Hematopoietic multipotent progenitor cell treated with erythropoietin and hydrocortisone succinate and interleukin-3 and kit ligand, for 8 days (in vitro differentiated cells): ENCODE measurements at regions not wholly inside any gene's neighbourhood (a gene's known extent, or its start where the extent isn't known, plus 50 kb on each side); places are given as distances from the start of the nearest gene placed in this dataset.

ENCODE experiments used
- DNase-seq: peaks from one replicate; pipeline ENCODE4 v3.0.0-alpha.2; 2015

DNA sequence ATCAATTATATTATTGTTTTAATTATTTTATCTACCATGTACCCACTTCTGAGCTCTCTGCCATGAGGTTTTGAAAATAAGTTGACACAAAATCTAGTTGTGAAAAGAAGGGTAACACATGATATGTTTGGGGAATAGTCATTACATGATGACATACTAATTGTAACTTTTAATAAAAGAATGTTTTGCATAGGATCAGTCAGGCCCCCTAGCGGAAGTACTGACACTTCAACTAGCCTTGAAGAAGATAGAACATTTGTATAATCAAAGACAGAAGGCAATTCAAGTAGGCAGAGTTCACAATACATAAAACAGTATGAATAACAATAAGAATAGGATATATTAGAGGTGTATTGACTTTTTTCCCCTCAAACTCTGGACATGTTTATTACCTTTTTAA, 1191.0 kb upstream of the AGA start:
- DNase-seq: no peak

- no peak for DNase-seq
These were observed 1222.4 kb upstream of the AGA start for GRCh38 chr4:178664621-178665020.

DNA sequence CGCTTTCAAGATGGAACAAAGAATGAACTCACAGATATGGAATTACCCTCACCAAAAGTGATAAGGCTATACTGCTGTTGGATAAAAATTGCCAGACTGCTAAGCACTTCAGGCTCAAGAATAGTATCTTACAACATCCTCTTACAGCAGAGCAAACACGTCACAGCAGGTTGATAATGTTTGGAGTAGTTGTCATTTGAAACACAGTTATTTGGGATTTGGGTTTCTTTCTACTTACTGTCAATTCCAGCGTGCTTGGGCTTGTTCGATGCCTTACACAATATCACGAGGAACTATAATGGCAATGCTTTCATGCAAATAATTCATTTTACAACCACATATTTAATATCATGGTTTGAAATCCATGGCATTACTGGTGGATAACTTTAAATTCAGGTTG, 1223.7 kb upstream of the AGA start:
- DNase-seq: no peak

DNA sequence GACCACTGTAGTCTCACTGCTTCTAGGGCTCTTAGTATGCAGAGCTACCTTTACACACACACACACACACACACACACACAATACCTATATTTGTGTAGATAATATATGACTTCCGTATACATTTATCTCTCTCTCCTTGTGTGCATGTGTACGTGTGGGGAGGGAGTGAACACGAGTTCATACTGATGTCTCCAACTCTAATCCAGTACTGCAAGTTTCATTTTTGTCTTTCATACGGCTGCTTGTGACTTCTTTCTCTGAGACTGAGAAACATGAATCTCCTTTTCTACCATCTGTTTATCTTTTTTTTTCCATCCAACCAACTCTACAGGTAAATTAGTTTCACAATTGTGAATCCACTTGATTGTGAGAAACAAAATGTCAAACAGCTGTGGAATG, 1229.5 kb upstream of the AGA start:
- DNase-seq: no peak

GRCh38 chr4:178672512-178672911, 1230.3 kb upstream of the AGA start:
- DNase-seq: no peak

DNA sequence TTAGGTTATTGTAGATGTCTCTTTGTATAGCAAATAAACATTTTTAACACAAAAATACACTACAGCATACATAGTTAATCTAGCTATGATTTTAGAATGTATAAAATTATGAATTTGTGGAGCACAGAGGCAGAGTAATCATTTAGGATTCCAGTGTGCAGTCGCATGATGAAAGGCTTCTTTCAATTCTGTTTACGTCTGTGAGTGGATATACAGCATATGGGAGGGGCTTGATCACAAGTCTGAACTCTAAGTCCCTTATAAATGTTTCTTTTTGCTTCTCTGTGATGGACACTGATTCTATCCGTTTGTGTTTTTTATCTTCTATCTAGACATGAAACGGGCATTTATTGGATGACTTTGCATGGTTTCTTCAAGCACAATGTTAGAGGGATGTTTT, 1239.6 kb upstream of the AGA start:
- DNase-seq: no peak

DNA sequence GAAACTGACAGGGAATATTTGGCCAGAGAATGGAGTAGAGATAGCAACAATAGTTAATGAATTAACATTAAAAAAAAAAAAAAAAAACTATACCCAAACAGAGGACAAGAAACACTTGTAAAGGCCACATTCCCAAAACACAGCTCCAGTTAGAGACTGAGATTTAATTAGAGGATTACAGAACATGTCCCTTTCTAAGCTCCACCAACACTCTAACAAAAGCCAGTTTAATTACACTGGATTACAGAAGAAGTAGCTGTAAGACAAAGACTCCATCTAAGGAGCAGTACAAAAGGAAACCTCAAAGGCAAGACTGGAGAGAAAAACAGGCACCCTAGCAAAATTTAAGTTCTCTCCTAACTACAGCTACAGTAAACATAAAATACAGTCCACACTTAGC, 1247.7 kb upstream of the AGA start:
- no peak for DNase-seq

GRCh38 chr4:178693816-178694215, 1251.6 kb upstream of the AGA start:
- no peak for DNase-seq

GRCh38 chr4:178696515-178696914, 1254.3 kb upstream of the AGA start:
- no peak for DNase-seq

GRCh38 chr4:178712486-178712885, 1270.2 kb upstream of the AGA start:
- no peak for DNase-seq

DNA sequence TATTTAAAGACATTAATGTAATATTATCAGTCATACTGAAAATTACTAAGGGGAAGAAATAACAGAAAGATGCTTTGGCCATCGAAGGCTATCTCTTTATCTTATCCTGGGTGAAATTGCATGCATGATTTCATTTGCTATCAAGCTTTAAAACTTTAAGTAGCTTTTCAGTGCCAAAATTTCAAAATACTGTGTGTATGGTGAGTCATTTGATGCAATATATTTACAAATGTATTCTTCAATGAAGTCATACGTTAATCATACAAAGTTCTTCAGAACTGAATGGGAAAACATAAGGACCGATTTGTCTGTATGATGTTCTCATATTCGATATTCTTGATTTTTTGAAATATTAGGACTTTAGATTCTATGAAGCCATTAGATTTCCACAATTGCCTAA, 1295.8 kb upstream of the AGA start:
- DNase-seq: no peak

- DNase-seq: no peak
These were observed 1303.0 kb upstream of the AGA start for GRCh38 chr4:178745203-178745602.

DNA sequence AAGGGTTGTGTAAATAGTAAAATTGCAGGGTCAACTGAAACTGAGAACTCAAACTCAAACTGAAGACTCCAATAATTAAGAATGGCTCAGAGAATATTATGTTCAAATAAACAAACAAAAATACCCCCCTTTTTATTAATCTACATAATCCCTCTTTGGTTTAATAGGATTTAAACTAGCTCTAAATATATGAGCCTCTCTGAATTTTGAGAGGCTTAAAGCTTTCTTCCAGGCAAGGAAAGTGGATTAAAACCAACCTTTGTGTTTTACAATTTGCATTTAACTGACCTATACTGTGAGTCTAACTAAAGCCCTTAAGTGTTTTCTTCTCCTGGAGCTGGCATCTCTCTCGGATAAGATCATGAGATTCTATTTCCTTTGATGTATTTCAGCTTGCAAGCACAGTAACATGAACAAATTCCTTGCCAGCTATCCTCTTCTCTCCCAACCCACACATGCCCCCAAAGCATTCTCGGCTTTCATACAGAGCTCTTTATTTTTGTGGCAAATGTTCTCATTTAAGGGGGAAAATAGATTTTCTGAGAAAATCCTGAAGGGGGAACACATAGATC, 1310.8 kb upstream of the AGA start:
- no peak for DNase-seq

DNA sequence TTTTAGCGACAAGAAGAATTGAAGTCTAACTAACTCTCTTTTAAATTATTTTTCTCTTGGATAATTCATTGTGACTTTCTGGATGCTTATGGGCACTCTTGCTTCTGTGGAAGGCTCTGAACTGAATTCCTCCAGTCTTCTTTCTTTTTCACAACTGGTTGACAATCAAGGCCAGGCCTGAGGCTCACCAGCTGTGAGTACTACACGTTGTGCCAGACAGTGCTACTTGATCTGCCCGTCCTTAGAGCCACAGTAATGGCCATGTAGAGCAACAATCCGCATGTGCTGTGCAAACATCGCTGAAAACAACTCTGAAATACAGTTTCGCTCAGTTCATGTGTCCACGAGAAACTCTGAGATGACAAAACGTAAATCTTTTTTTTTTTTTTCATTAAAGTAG, 1336.3 kb upstream of the AGA start:
- no peak for DNase-seq

DNA sequence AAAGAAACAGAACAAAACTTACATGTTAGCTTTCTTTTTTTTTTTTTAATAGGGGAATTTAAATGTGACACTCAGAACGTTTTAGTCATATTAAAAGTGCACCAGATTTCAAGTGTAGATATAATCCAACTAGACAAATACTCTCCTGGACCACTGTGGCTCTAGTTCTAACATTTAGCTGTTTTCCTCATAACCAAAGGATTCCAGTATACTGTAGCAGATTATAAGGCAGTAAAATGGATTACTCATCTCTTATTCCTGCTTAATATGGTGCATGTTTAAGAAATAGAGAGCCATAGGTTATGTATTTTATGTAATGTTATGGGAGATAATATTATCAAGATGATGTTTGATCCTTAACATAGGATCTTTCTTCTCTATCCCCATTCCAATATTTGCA, 1339.5 kb upstream of the AGA start:
- DNase-seq: no peak

DNA sequence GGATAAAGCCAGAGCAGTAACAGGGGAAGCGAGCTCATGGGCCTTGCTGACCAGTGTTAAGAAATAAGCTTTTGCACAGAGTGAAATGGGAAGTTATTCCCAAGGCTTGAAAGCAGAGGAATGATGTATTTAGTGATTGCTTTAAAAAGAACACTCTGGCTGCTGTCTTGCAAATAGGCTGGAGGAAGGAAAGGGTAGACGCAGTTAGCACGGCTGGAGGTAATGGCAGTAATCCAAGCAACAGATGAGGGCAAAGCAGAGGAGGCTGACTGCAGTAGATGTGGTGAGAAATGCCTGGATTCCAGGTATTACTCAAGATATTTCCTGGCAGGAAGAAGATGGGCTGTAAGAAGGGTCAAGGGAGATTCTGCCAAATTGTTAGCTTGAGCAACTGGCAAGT, 1342.3 kb upstream of the AGA start:
- DNase-seq: no peak

- no peak for DNase-seq
These were observed 1347.0 kb upstream of the AGA start for GRCh38 chr4:178789279-178789678.

- DNase-seq: no peak
These were observed 1357.0 kb upstream of the AGA start for GRCh38 chr4:178799204-178799603.

DNA sequence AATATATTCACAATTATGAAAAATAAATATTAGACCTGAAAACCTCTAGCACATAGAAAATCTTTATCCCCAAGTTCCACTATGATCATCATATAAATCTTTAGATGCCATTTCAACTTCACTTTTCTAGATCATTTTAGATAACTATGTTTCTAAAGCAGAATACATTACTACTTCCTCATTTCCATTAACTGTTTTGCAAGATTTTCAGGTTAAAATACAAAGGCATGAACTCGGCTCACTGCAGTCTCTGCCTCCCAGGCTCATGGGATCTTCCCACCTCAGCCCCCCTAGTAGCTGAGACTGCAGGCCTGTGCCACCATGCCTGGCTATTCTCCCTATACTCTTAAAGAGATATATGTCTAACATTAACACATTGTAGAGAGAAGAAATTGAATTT, 1365.9 kb upstream of the AGA start:
- DNase-seq: no peak

- DNase-seq: no peak
These were observed 1367.7 kb upstream of the AGA start for GRCh38 chr4:178809921-178810320.

GRCh38 chr4:178811356-178811755, 1369.1 kb upstream of the AGA start:
- DNase-seq: peak; percentile 30

DNA sequence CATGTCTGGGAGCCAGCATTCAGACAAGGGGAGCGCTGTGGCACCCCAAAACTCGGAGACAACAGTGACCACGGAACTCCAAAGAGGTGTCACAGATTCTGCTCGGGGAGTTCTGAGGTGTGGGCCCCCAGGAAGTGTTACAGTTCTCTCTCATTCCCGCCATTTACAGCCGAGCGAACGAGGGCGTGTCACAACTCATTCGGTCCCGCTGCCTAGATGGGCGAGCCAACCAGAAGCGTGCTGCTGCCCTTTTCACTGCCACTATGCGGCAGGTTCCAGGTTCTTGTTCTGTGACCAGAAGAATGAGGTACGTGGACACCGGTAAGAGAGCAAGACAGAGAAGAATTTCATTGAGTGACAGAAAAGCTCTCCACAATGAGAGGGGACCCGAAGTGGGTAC, 1370.6 kb upstream of the AGA start:
- no peak for DNase-seq

DNA sequence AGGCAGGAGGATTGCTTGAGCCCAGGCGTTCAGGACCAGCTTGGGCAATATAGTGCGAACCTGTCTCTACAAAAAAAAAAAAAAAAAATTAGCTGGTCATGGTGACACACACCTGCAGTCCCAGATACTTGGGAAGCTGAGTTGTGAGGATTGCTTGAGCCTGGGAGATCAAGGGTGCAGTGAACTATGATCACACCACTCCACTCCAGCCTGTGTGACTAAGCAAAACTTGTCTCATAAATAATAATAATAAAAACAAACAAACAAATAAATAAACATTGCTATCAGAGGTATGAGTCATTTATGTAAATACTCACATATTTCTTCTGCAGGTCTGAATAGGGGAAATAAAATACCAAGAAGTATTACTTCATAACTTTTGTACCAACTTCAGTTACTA, 1372.7 kb upstream of the AGA start:
- DNase-seq: no peak

- DNase-seq: no peak
These were observed 1381.5 kb upstream of the AGA start for GRCh38 chr4:178823673-178824295.

DNA sequence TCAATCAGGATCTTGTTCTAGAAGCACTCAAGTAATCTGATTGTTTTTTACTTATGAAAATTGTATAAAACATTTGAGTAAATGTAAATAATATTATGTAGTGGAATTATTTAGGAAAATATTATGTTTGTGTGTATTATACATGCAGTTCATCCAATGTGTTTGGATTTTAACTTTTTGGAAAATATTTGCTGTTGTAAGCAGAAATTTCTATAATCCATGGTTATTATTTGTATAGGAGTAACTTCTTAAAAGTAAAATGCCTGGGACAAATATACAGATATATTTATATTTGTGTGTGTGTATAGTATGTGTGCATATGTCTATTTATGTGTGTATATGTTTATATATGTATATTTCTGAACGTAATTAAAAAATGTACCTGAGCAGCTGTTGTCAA, 1394.6 kb upstream of the AGA start:
- no peak for DNase-seq

DNA sequence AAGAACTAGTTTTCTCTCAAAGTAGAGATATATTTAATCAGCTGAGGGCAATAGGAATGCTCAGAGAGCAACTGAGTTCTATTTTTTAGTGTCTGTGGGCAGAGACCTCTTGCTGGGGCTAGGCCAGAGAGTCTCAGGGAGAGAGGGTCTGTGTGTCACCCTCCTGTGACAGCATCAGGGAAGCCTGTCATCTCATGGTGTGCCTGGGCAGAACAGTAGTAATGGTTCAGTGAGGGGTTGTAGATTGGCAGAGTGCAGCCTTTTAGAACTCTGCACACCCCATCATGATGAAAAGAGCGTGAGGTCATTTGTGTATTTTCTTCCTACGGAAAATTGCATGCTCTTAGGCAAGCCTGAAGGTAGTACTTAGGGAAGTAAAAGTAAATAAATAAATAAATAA, 1396.5 kb upstream of the AGA start:
- no peak for DNase-seq
